ENCODE measurements at regions not wholly inside any gene's neighbourhood (a gene's known extent, or its start where the extent isn't known, plus 50 kb on each side); places are given as distances from the start of the nearest gene placed in this dataset.

- no peak for TF ChIP-seq CTCF (IDR thresholded peaks at IDR 0.05; ENCODE audit: poor library complexity)
- no peak for TF ChIP-seq EZH2 (IDR thresholded peaks at IDR 0.05; ENCODE audit: borderline replicate concordance)
Observed at GRCh38 chr2:10242451-10242850, 60.3 kb upstream of the HPCAL1 start.

Data from hepatocyte (in vitro differentiated cells).